Glutamatergic neuron (in vitro differentiated cells): ENCODE measurements at regions not wholly inside any gene's neighbourhood (a gene's known extent, or its start where the extent isn't known, plus 50 kb on each side); places are given as distances from the start of the nearest gene placed in this dataset.

Source experiments
- DNase-seq: peaks from one replicate; pipeline ENCODE4 v3.0.0; 2022
- H3K27ac Mint-ChIP-seq: one replicate; pipeline ENCODE4 v1.8.0; 2020; ENCODE audit warnings: mild to moderate bottlenecking, mixed read lengths, inconsistent platforms; ENCODE audit not compliant: unreplicated experiment
- H3K27me3 Mint-ChIP-seq: one replicate; pipeline ENCODE4 v1.8.0; 2020; ENCODE audit warnings: mild to moderate bottlenecking, moderate library complexity, mixed read lengths, inconsistent platforms; ENCODE audit not compliant: unreplicated experiment
- H3K36me3 Mint-ChIP-seq: one replicate; pipeline ENCODE4 v1.8.0; 2020; ENCODE audit warnings: mild to moderate bottlenecking, mixed read lengths, inconsistent platforms; ENCODE audit not compliant: unreplicated experiment
- H3K4me1 Mint-ChIP-seq: one replicate; pipeline ENCODE4 v1.8.0; 2020; ENCODE audit warnings: mild to moderate bottlenecking, low read depth, mixed read lengths, inconsistent platforms; ENCODE audit not compliant: unreplicated experiment
- H3K4me3 Mint-ChIP-seq: one replicate; pipeline ENCODE4 v1.8.0; 2020; ENCODE audit warnings: mild to moderate bottlenecking, mixed read lengths, inconsistent platforms; ENCODE audit not compliant: unreplicated experiment
- H3K9me3 Mint-ChIP-seq: one replicate; pipeline ENCODE4 v1.8.0; 2020; ENCODE audit warnings: mild to moderate bottlenecking, moderate library complexity, mixed read lengths, inconsistent platforms; ENCODE audit not compliant: unreplicated experiment
- CTCF ChIP-seq: fragments of 200-600 bp; sonication (generic); IDR thresholded peaks from one replicate; pipeline ENCODE4 v1.5.0; 2021; ENCODE audit not compliant: partially characterized antibody, unreplicated experiment

DNA sequence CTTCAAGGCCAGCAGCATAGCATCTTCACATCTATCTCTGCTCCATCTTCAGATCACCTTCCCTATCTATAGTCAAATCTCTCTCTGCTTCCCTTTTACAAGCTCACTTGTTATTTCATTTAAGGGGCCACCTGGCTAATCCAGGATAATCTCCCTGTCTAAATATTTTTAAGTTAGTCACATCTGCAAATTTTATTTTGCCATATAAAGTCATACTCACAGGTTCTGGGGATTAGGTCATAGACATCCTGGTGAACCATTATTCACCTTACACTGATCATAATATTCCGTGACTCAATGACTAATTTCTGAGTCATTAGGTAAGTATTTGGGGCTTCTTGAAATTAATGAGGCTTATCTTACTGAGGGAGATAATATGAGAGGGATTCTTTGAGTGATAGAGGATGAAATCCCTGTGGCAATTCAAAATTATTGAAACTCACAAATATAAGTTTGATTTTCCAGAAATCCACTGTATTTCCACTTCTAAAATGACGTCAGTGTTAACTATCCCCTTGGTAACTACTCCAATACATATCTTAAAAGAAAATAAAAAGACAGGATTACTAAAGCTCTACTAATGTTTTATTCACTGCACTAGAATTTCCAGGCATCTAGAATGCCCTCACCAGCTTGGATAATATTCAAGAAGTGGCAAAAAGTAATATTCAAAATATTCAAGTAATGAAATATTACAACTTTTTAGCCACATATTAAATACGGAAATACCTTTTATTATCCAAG, 93.7 kb upstream of the RBMS3 start:
- no peak overlapping the region for H3K27ac Mint-ChIP-seq
- no peak for DNase-seq
- no peaks in the 10 kb centered on the region for H3K27me3 Mint-ChIP-seq
- no peaks in the 10 kb centered on the region for H3K9me3 Mint-ChIP-seq
- no peaks in the 10 kb centered on the region for H3K4me1 Mint-ChIP-seq
- no peak overlapping the region for H3K4me3 Mint-ChIP-seq
- TF ChIP-seq CTCF, result no peak
- no peaks in the 10 kb centered on the region for H3K36me3 Mint-ChIP-seq

GRCh38 chr3:29189328-29189727, 91.5 kb upstream of the RBMS3 start:
- Mint-ChIP-seq H3K4me1 (no peaks in the 10 kb centered on the region), H3K4me3 (no peak overlapping the region), H3K36me3 (peaks cover 4% of the 10 kb centered on the region), H3K9me3 (no peaks in the 10 kb centered on the region), H3K27me3 (no peaks in the 10 kb centered on the region), H3K27ac (no peak overlapping the region)
- DNase-seq, result no peak
- TF ChIP-seq CTCF, result no peak

DNA sequence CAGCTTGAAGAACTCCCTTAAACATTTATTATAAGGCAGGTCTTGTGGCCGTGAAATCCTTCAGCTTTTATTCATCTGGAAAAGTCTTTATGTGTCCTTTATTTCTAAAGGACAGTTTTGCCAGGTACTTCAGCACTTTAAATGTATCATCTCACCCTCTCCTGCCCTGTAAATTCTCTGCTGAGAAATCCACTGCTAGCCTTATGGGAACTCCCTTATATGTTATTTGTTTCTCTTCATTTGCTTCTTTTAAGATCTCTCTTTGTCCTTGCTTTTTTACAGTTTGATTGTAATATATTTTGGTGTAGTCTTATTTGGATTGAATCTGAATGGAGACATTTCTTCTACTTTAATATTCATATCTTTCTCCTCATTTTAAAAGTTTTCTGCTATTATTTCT, 86.7 kb upstream of the RBMS3 start:
- Mint-ChIP-seq H3K4me1 (peaks cover 10% of the 10 kb centered on the region), H3K4me3 (no peak overlapping the region), H3K9me3 (peaks cover 4% of the 10 kb centered on the region), H3K27ac (no peak overlapping the region), H3K27me3 (no peaks in the 10 kb centered on the region), H3K36me3 (peaks cover 14% of the 10 kb centered on the region)
- no peak for TF ChIP-seq CTCF
- no peak for DNase-seq

GRCh38 chr3:29195056-29195455, 85.8 kb upstream of the RBMS3 start:
- Mint-ChIP-seq H3K4me1 (peaks cover 17% of the 10 kb centered on the region), H3K36me3 (peaks cover 14% of the 10 kb centered on the region), H3K9me3 (peaks cover 4% of the 10 kb centered on the region), H3K4me3 (no peak overlapping the region), H3K27ac (no peak overlapping the region), H3K27me3 (no peaks in the 10 kb centered on the region)
- no peak for TF ChIP-seq CTCF
- DNase-seq, result no peak

DNA sequence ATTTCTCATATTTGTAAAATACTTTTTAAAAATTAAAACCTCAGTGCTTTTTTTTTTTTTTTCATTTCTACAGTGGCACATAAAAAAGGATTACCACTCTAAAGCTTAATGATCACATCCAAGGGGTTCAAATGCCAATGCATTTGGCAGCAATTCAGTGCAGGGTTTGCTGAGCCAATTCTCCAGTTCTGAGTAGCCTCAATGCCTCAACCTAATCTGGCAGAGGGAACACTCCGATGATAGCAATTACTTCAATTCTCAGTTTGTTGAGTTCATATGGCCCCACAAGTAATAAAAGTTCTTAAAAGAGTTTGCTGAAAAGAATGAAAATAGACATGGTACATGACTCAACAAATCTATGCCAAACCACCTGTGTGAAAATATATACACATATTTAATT, 79.3 kb upstream of the RBMS3 start:
- peaks cover 4% of the 10 kb centered on the region for H3K9me3 Mint-ChIP-seq

More for the DNA sequence above, 79.3 kb upstream of the RBMS3 start:
- TF ChIP-seq CTCF, result no peak
- no peak overlapping the region for H3K4me3 Mint-ChIP-seq
- no peak for DNase-seq
- H3K36me3 Mint-ChIP-seq, result no peaks in the 10 kb centered on the region
- no peak overlapping the region for H3K27ac Mint-ChIP-seq
- H3K4me1 Mint-ChIP-seq, result peaks cover 17% of the 10 kb centered on the region
- H3K27me3 Mint-ChIP-seq, result peaks cover 2% of the 10 kb centered on the region
